ENCODE measurements at regions not wholly inside any gene's neighbourhood (a gene's known extent, or its start where the extent isn't known, plus 50 kb on each side); places are given as distances from the start of the nearest gene placed in this dataset.

DNA sequence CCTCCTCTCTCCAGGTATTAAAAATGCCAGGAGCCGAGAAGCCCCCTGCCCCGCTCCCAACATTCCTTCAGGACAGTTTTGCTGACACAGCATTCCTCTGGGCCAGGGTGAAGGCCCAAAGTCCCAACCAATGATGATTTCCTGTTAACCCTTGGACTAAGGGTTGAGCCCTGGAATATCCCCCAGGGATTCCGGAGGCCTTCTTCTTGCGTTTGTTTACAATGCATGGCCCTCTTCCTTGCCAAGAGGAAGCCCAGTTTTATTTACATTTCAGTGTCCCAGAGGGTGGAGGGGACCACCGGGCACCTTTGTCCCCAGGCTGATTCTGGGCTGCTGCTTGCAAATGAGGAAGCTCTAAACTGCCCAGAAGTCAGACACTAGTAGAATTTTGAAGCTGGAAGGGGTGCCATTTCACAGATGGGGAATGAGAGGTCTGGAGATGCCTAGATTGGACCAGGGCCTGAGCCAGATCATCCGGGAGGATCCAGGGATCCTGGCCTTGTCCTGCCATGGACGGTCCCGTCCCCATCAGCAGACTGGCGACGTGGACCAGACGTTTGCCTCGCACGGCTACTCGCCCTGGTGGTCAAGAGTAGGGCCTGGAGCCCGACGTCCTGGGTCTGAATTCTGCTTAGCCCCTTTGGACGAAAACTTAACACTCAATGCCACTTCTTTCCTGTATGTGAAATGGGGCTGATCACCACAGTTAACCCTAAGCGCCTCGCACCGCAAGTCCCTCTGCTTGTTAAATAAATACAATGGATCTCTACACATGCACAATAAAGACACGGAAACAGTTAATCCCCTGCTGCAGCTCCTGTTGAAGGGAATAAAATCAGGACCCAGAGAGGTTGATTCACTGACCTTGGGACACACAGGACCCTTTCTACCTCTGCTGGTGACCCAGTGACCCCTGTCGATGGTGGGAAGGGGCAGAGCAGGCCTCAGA, 55.6 kb upstream of the CIBAR2 start (continued):
- TF ChIP-seq, protein P1, sequence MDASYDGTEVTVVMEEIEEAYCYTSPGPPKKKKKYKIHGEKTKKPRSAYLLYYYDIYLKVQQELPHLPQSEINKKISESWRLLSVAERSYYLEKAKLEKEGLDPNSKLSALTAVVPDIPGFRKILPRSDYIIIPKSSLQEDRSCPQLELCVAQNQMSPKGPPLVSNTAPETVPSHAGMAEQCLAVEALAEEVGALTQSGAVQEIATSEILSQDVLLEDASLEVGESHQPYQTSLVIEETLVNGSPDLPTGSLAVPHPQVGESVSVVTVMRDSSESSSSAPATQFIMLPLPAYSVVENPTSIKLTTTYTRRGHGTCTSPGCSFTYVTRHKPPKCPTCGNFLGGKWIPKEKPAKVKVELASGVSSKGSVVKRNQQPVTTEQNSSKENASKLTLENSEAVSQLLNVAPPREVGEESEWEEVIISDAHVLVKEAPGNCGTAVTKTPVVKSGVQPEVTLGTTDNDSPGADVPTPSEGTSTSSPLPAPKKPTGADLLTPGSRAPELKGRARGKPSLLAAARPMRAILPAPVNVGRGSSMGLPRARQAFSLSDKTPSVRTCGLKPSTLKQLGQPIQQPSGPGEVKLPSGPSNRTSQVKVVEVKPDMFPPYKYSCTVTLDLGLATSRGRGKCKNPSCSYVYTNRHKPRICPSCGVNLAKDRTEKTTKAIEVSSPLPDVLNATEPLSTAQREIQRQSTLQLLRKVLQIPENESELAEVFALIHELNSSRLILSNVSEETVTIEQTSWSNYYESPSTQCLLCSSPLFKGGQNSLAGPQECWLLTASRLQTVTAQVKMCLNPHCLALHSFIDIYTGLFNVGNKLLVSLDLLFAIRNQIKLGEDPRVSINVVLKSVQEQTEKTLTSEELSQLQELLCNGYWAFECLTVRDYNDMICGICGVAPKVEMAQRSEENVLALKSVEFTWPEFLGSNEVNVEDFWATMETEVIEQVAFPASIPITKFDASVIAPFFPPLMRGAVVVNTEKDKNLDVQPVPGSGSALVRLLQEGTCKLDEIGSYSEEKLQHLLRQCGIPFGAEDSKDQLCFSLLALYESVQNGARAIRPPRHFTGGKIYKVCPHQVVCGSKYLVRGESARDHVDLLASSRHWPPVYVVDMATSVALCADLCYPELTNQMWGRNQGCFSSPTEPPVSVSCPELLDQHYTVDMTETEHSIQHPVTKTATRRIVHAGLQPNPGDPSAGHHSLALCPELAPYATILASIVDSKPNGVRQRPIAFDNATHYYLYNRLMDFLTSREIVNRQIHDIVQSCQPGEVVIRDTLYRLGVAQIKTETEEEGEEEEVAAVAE (CRISPR knock-in tag; IDR thresholded peaks at IDR 0.05; ENCODE audit: borderline replicate concordance), result no peak
- TF ChIP-seq, protein P2, sequence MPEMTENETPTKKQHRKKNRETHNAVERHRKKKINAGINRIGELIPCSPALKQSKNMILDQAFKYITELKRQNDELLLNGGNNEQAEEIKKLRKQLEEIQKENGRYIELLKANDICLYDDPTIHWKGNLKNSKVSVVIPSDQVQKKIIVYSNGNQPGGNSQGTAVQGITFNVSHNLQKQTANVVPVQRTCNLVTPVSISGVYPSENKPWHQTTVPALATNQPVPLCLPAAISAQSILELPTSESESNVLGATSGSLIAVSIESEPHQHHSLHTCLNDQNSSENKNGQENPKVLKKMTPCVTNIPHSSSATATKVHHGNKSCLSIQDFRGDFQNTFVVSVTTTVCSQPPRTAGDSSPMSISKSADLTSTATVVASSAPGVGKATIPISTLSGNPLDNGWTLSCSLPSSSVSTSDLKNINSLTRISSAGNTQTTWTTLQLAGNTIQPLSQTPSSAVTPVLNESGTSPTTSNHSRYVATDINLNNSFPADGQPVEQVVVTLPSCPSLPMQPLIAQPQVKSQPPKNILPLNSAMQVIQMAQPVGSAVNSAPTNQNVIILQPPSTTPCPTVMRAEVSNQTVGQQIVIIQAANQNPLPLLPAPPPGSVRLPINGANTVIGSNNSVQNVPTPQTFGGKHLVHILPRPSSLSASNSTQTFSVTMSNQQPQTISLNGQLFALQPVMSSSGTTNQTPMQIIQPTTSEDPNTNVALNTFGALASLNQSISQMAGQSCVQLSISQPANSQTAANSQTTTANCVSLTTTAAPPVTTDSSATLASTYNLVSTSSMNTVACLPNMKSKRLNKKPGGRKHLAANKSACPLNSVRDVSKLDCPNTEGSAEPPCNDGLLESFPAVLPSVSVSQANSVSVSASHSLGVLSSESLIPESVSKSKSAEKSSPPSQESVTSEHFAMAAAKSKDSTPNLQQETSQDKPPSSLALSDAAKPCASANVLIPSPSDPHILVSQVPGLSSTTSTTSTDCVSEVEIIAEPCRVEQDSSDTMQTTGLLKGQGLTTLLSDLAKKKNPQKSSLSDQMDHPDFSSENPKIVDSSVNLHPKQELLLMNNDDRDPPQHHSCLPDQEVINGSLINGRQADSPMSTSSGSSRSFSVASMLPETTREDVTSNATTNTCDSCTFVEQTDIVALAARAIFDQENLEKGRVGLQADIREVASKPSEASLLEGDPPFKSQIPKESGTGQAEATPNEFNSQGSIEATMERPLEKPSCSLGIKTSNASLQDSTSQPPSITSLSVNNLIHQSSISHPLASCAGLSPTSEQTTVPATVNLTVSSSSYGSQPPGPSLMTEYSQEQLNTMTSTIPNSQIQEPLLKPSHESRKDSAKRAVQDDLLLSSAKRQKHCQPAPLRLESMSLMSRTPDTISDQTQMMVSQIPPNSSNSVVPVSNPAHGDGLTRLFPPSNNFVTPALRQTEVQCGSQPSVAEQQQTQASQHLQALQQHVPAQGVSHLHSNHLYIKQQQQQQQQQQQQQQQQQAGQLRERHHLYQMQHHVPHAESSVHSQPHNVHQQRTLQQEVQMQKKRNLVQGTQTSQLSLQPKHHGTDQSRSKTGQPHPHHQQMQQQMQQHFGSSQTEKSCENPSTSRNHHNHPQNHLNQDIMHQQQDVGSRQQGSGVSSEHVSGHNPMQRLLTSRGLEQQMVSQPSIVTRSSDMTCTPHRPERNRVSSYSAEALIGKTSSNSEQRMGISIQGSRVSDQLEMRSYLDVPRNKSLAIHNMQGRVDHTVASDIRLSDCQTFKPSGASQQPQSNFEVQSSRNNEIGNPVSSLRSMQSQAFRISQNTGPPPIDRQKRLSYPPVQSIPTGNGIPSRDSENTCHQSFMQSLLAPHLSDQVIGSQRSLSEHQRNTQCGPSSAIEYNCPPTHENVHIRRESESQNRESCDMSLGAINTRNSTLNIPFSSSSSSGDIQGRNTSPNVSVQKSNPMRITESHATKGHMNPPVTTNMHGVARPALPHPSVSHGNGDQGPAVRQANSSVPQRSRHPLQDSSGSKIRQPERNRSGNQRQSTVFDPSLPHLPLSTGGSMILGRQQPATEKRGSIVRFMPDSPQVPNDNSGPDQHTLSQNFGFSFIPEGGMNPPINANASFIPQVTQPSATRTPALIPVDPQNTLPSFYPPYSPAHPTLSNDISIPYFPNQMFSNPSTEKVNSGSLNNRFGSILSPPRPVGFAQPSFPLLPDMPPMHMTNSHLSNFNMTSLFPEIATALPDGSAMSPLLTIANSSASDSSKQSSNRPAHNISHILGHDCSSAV (CRISPR knock-in tag; IDR thresholded peaks at IDR 0.05; ENCODE audit: borderline replicate concordance), result no peak
- TF ChIP-seq ZBTB38 (CRISPR knock-in tag; IDR thresholded peaks at IDR 0.05) (peak; percentile 1; the same call in 1 of the 2 replicates), ZFP90 (CRISPR knock-in tag; IDR thresholded peaks at IDR 0.05; ENCODE audit: borderline replicate concordance) (no peak; the same call in 1 of the 2 replicates), CEBPG (CRISPR knock-in tag; IDR thresholded peaks at IDR 0.05) (peak; percentile 47), TP53 (CRISPR knock-in tag; conservative IDR thresholded peaks at IDR 0.05) (no peak), SUZ12 (IDR thresholded peaks at IDR 0.05; ENCODE audit: low read depth, low read length) (no peak)
- TF ChIP-seq, protein P3, sequence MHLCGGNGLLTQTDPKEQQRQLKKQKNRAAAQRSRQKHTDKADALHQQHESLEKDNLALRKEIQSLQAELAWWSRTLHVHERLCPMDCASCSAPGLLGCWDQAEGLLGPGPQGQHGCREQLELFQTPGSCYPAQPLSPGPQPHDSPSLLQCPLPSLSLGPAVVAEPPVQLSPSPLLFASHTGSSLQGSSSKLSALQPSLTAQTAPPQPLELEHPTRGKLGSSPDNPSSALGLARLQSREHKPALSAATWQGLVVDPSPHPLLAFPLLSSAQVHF (CRISPR knock-in tag; IDR thresholded peaks at IDR 0.05), result no peak
- TF ChIP-seq, protein P4, sequence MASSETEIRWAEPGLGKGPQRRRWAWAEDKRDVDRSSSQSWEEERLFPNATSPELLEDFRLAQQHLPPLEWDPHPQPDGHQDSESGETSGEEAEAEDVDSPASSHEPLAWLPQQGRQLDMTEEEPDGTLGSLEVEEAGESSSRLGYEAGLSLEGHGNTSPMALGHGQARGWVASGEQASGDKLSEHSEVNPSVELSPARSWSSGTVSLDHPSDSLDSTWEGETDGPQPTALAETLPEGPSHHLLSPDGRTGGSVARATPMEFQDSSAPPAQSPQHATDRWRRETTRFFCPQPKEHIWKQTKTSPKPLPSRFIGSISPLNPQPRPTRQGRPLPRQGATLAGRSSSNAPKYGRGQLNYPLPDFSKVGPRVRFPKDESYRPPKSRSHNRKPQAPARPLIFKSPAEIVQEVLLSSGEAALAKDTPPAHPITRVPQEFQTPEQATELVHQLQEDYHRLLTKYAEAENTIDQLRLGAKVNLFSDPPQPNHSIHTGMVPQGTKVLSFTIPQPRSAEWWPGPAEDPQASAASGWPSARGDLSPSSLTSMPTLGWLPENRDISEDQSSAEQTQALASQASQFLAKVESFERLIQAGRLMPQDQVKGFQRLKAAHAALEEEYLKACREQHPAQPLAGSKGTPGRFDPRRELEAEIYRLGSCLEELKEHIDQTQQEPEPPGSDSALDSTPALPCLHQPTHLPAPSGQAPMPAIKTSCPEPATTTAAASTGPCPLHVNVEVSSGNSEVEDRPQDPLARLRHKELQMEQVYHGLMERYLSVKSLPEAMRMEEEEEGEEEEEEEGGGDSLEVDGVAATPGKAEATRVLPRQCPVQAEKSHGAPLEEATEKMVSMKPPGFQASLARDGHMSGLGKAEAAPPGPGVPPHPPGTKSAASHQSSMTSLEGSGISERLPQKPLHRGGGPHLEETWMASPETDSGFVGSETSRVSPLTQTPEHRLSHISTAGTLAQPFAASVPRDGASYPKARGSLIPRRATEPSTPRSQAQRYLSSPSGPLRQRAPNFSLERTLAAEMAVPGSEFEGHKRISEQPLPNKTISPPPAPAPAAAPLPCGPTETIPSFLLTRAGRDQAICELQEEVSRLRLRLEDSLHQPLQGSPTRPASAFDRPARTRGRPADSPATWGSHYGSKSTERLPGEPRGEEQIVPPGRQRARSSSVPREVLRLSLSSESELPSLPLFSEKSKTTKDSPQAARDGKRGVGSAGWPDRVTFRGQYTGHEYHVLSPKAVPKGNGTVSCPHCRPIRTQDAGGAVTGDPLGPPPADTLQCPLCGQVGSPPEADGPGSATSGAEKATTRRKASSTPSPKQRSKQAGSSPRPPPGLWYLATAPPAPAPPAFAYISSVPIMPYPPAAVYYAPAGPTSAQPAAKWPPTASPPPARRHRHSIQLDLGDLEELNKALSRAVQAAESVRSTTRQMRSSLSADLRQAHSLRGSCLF (CRISPR knock-in tag; IDR thresholded peaks at IDR 0.05; ENCODE audit: borderline replicate concordance), result no peak; the same call in 1 of the 2 replicates
